Fibroblast of villous mesenchyme (primary cell): ENCODE measurements at regions not wholly inside any gene's neighbourhood (a gene's known extent, or its start where the extent isn't known, plus 50 kb on each side); places are given as distances from the start of the nearest gene placed in this dataset.

Experiments
- DNase-seq: peaks from one replicate; pipeline ENCODE4 v3.0.0-alpha.2; 2010; ENCODE audit warnings: low read depth
- H3K4me3 ChIP-seq: 2 replicates; pipeline ENCODE4 v1.5.1; 2011; ENCODE audit warnings: low read depth, mild to moderate bottlenecking, low read length
- CTCF ChIP-seq: IDR thresholded peaks from 2 replicates; pipeline ENCODE4 v1.5.1; 2012; ENCODE audit warnings: low read depth, mild to moderate bottlenecking, low read length; ENCODE audit not compliant: insufficient read depth

- H3K4me3 ChIP-seq, result no peak overlapping the region
- TF ChIP-seq CTCF, result no peak
- no peak for DNase-seq
Observed at GRCh38 chr21:38913120-38913892, 107.6 kb downstream of the ETS2 start.

- TF ChIP-seq CTCF, result no peak
- DNase-seq, result no peak
- H3K4me3 ChIP-seq, result no peak overlapping the region
Observed at GRCh38 chr21:38912789-38913119, 107.0 kb downstream of the ETS2 start.

GRCh38 chr21:38912102-38912629 lies 106.4 kb downstream of the ETS2 start:
- no peak overlapping the region for H3K4me3 ChIP-seq
- TF ChIP-seq CTCF, result no peak
- no peak for DNase-seq

GRCh38 chr21:38911484-38912101 lies 105.9 kb downstream of the ETS2 start:
- TF ChIP-seq CTCF, result no peak
- H3K4me3 ChIP-seq, result no peak overlapping the region
- DNase-seq, result no peak

GRCh38 chr21:38910390-38911067 lies 104.8 kb downstream of the ETS2 start:
- DNase-seq, result no peak
- no peak for TF ChIP-seq CTCF
- no peak overlapping the region for H3K4me3 ChIP-seq

- DNase-seq, result no peak
- no peak overlapping the region for H3K4me3 ChIP-seq
- no peak for TF ChIP-seq CTCF
Observed at GRCh38 chr21:38909929-38910328, 104.2 kb downstream of the ETS2 start.
